H1 (cell line): ENCODE measurements at regions not wholly inside any gene's neighbourhood (a gene's known extent, or its start where the extent isn't known, plus 50 kb on each side); places are given as distances from the start of the nearest gene placed in this dataset.

Source experiments
- CTCF ChIA-PET: fragments of 300-600 bp; sonication (Branson Sonifier 250); formaldehyde crosslinking; loops from one replicate; lab custom pipeline; 2021; ENCODE audit not compliant: partially characterized antibody; lab: Charles Lee
- POLR2A ChIA-PET: fragments of 300-600 bp; sonication (Branson Sonifier 250); formaldehyde crosslinking; loops from one replicate; lab custom pipeline; 2021; ENCODE audit warnings: inconsistent platforms; ENCODE audit not compliant: partially characterized antibody; lab: Charles Lee
- DNase-seq, 2 experiments: peaks; one replicate each; pipeline versions ENCODE4 v3.0.0 to v3.0.0-alpha.2; 2010 to 2022; ENCODE audit warnings: low spot score in 2 of 2, low read depth in 1 of 2, mixed read lengths in 1 of 2
- FAIRE-seq: peaks from 2 replicates; lab custom pipeline; 2011; peaks lifted over from hg19 to GRCh38; lab: Jason Lieb, UNC
- H2AFZ ChIP-seq: 2 replicates; pipeline ENCODE4 v1.8.1; 2012; ENCODE audit warnings: low read length, inconsistent platforms
- H2AK5ac ChIP-seq: 2 replicates; pipeline ENCODE4 v1.6.1; 2013; ENCODE audit warnings: low read depth, low read length
- H2BK120ac ChIP-seq: replicated peaks from 2 replicates; pipeline ENCODE3; 2013; ENCODE audit warnings: low read depth, low read length, inconsistent platforms
- H2BK12ac ChIP-seq: 2 replicates; pipeline ENCODE4 v1.6.1; 2013; ENCODE audit warnings: low read depth, low read length
- H2BK15ac ChIP-seq: 2 replicates; pipeline ENCODE4 v1.6.1; 2013; ENCODE audit warnings: low read length
- H2BK20ac ChIP-seq: 2 replicates; pipeline ENCODE4 v1.6.1; 2013; ENCODE audit warnings: low read length
- H2BK5ac ChIP-seq: 2 replicates; pipeline ENCODE4 v1.6.1; 2013; ENCODE audit warnings: low read depth, low read length
- H3K14ac ChIP-seq: 2 replicates; pipeline ENCODE4 v1.6.1; 2013; ENCODE audit warnings: inconsistent platforms; ENCODE audit not compliant: insufficient read length
- H3K18ac ChIP-seq: 2 replicates; pipeline ENCODE4 v1.6.1; 2013; ENCODE audit warnings: low read length; ENCODE audit errors: extremely low read depth
- H3K23ac ChIP-seq: 2 replicates; pipeline ENCODE4 v1.6.1; 2013; ENCODE audit warnings: inconsistent platforms; ENCODE audit not compliant: insufficient read length
- H3K23me2 ChIP-seq: 2 replicates; pipeline ENCODE4 v1.6.1; 2013; ENCODE audit warnings: low read depth, low read length
- H3K27ac ChIP-seq: 2 replicates; pipeline ENCODE4 v1.6.1; 2011; ENCODE audit warnings: low read depth, low read length, inconsistent platforms
- H3K27me3 ChIP-seq, 4 experiments: replicated peaks in 1 of 4; 1 replicate in 1 of 4; 2 replicates in 3 of 4; pipeline versions ENCODE4 v1.6.1 to v1.8.1; 2011 to 2013; ENCODE audit warnings: low read length in 3 of 4, mild to moderate bottlenecking in 3 of 4, inconsistent platforms in 2 of 4, mixed read lengths in 2 of 4, moderate library complexity in 1 of 4; ENCODE audit not compliant: control insufficient read depth in 3 of 4, insufficient read depth in 3 of 4; ENCODE audit errors: extremely low read depth in 1 of 4
- H3K36me3 ChIP-seq, 4 experiments: 2 replicates each; pipeline versions ENCODE4 v1.6.1 to v1.8.1; 2011 to 2013; ENCODE audit warnings: mild to moderate bottlenecking in 4 of 4, low read length in 3 of 4, moderate library complexity in 2 of 4, control low read depth in 1 of 4, inconsistent platforms in 1 of 4; ENCODE audit not compliant: insufficient read depth in 4 of 4, control insufficient read depth in 2 of 4
- H3K4ac ChIP-seq: replicated peaks from 2 replicates; pipeline ENCODE3; 2013; ENCODE audit warnings: low read length, low read depth, mixed read lengths, inconsistent platforms; ENCODE audit not compliant: insufficient read length
- H3K4me1 ChIP-seq, 4 experiments: replicated peaks in 1 of 4; 1 replicate in 1 of 4; 2 replicates in 3 of 4; pipeline versions ENCODE4 v1.6.1 to v1.8.1; 2011 to 2013; ENCODE audit warnings: low read length in 3 of 4, inconsistent platforms in 2 of 4, mixed read lengths in 1 of 4; ENCODE audit not compliant: insufficient read depth in 4 of 4, control insufficient read depth in 3 of 4
- H3K4me2 ChIP-seq, 2 experiments: 2 replicates each; pipeline versions ENCODE4 v1.6.1 to v1.8.1; 2011 to 2013; ENCODE audit warnings: low read depth in 2 of 2, low read length in 2 of 2, control low read depth in 1 of 2, inconsistent platforms in 1 of 2, mild to moderate bottlenecking in 1 of 2; ENCODE audit not compliant: insufficient read depth in 1 of 2
- H3K4me3 ChIP-seq, 4 experiments: fragments of 200-600, 300-600 bp in 1 of 4; sonication (generic), shearing (Covaris generic), sonication (Bioruptor Twin) in 1 of 4; 2 replicates each; pipeline versions ENCODE4 v1.5.1 to v1.8.1; 2011 to 2016; ENCODE audit warnings: low read length in 4 of 4, low read depth in 3 of 4, control low read depth in 2 of 4, inconsistent platforms in 2 of 4, mild to moderate bottlenecking in 2 of 4, mixed read lengths in 1 of 4, moderate library complexity in 1 of 4; ENCODE audit not compliant: insufficient read depth in 2 of 4; ENCODE audit errors: extremely low read depth in 1 of 4
- H3K56ac ChIP-seq: replicated peaks from 2 replicates; pipeline ENCODE3; 2013; ENCODE audit warnings: low read depth, mild to moderate bottlenecking, mixed read lengths, low read length, inconsistent platforms; ENCODE audit not compliant: insufficient read length
- H3K79me1 ChIP-seq: 2 replicates; pipeline ENCODE4 v1.6.1; 2013; ENCODE audit warnings: low read depth, low read length, control low read depth
- H3K79me2 ChIP-seq, 2 experiments: 2 replicates each; pipeline versions ENCODE4 v1.6.1 to v1.8.1; 2012 to 2013; ENCODE audit warnings: low read length in 2 of 2, mild to moderate bottlenecking in 2 of 2, inconsistent platforms in 1 of 2; ENCODE audit not compliant: insufficient read depth in 2 of 2, control insufficient read depth in 1 of 2
- H3K9ac ChIP-seq, 4 experiments: replicated peaks in 1 of 4; 1 replicate in 1 of 4; 2 replicates in 3 of 4; pipeline versions ENCODE4 v1.6.1 to v1.8.1; 2011 to 2013; ENCODE audit warnings: low read depth in 3 of 4, low read length in 3 of 4, control low read depth in 2 of 4, mild to moderate bottlenecking in 2 of 4, moderate library complexity in 2 of 4, inconsistent platforms in 1 of 4; ENCODE audit errors: extremely low read depth in 1 of 4
- H3K9me3 ChIP-seq, 2 experiments: 2 replicates each; pipeline versions ENCODE4 v1.6.1 to v1.8.1; 2012 to 2013; ENCODE audit warnings: mild to moderate bottlenecking in 2 of 2, moderate library complexity in 2 of 2, control low read depth in 1 of 2, inconsistent platforms in 1 of 2, low read depth in 1 of 2, low read length in 1 of 2, mixed read lengths in 1 of 2; ENCODE audit not compliant: insufficient read depth in 2 of 2
- H4K20me1 ChIP-seq, 2 experiments: replicated peaks in 1 of 2; 2 replicates each; pipeline versions ENCODE3 to v1.8.1; 2011 to 2013; ENCODE audit warnings: inconsistent platforms in 2 of 2, low read length in 2 of 2, mild to moderate bottlenecking in 1 of 2; ENCODE audit not compliant: insufficient read depth in 2 of 2, control insufficient read depth in 1 of 2
- H4K5ac ChIP-seq: 2 replicates; pipeline ENCODE4 v1.6.1; 2013; ENCODE audit warnings: low read length, low read depth, mixed read lengths, inconsistent platforms; ENCODE audit not compliant: insufficient read length
- H4K8ac ChIP-seq: 2 replicates; pipeline ENCODE4 v1.8.0; 2013; ENCODE audit warnings: mild to moderate bottlenecking, moderate library complexity, low read length, inconsistent platforms; ENCODE audit not compliant: insufficient read depth; ENCODE audit errors: extremely low read depth
- H4K91ac ChIP-seq: replicated peaks from 2 replicates; pipeline ENCODE3; 2013; ENCODE audit warnings: low read length, mixed read lengths, inconsistent platforms; ENCODE audit not compliant: insufficient read length
- KDM4A ChIP-seq: IDR thresholded peaks from one replicate; pipeline ENCODE4 v1.7.1; 2012; ENCODE audit warnings: low read depth, mild to moderate bottlenecking, moderate library complexity, low read length, inconsistent platforms; ENCODE audit not compliant: severe bottlenecking
- RFX5 ChIP-seq: IDR thresholded peaks from 2 replicates; pipeline ENCODE4 v1.6.1; 2011; ENCODE audit warnings: low read depth, low read length, improper control_type of control experiment, borderline replicate concordance
- SP2 ChIP-seq: IDR thresholded peaks from 2 replicates; pipeline ENCODE4 v1.6.1; 2012; ENCODE audit warnings: mild to moderate bottlenecking, low read length, inconsistent platforms
- TEAD4 ChIP-seq: IDR thresholded peaks from 2 replicates; pipeline ENCODE4 v1.6.1; 2012; ENCODE audit warnings: low read depth, low read length, inconsistent platforms, mixed read lengths
- USF2 ChIP-seq: IDR thresholded peaks from 2 replicates; pipeline ENCODE4 v1.6.1; 2011; ENCODE audit warnings: low read length, improper control_type of control experiment
- ZNF274 ChIP-seq: IDR thresholded peaks from 2 replicates; pipeline ENCODE4 v1.7.0; 2012; ENCODE audit warnings: low read length, borderline replicate concordance; ENCODE audit errors: extremely low read depth
- WGBS, 2 experiments: shearing (Covaris generic) in 1 of 2; methylation state at CpG; one replicate each; pipeline versions ENCODE4 v1.1.6 to v1.1.7; 2013 to 2015; ENCODE audit warnings: low lambda C conversion rate in 2 of 2, mixed read lengths in 2 of 2, inconsistent platforms in 1 of 2, low coverage in 1 of 2, missing lambda C conversion rate in 1 of 2; ENCODE audit not compliant: insufficient replicate concordance in 2 of 2, insufficient coverage in 1 of 2, insufficient read length in 1 of 2; ENCODE audit errors: extremely low coverage in 1 of 2, missing lambda C conversion rate in 1 of 2; 5-methylcytosine and 5-hydroxymethylcytosine counted together

- POLR2A ChIA-PET = no interaction called here
- no peak overlapping the region for H3K9ac ChIP-seq
- H3K4me2 ChIP-seq = no peak overlapping the region
- TF ChIP-seq KDM4A = no peak
- TF ChIP-seq RFX5 = no peak
- no peak for TF ChIP-seq TEAD4
- TF ChIP-seq USF2 = no peak
- no peak for TF ChIP-seq ZNF274
- TF ChIP-seq SP2 = no peak
Observed at GRCh38 chr13:84645196-84646012, 763.1 kb upstream of the SLITRK1 start.

More at GRCh38 chr13:84645196-84646012, 763.1 kb upstream of the SLITRK1 start:
- Histone ChIP-seq H2BK15ac (no peak overlapping the region), H4K8ac (no peak overlapping the region), H2AK5ac (no peak overlapping the region), H3K14ac (no peak overlapping the region), H2BK5ac (no peak overlapping the region), H3K4me1 (no peaks in the 10 kb centered on the region), H2BK12ac (no peak overlapping the region), H3K18ac (no peak overlapping the region), H3K79me1 (no peaks in the 10 kb centered on the region), H4K5ac (no peak overlapping the region), H3K56ac (no peak overlapping the region), H3K36me3 (no peaks in the 10 kb centered on the region), H3K4ac (no peak overlapping the region), H3K79me2 (no peaks in the 10 kb centered on the region), H2BK120ac (no peak overlapping the region), H2AFZ (no peak overlapping the region), H3K27me3 (no peaks in the 10 kb centered on the region), H2BK20ac (no peak overlapping the region), H3K27ac (no peak overlapping the region), H3K23me2 (no peaks in the 10 kb centered on the region), H3K4me3 (no peak overlapping the region), H4K91ac (no peak overlapping the region), H4K20me1 (no peaks in the 10 kb centered on the region), H3K23ac (no peak overlapping the region), H3K9me3 (no peaks in the 10 kb centered on the region)
- CTCF ChIA-PET = interaction anchor here (1.0 kb wide), 1 partner anchor 17 kb away, joined by 3 read pairs; no protein-coding TSS in a partner anchor
- DNase-seq = no peak
- FAIRE-seq = no peak
- WGBS, 2 experiments = 89% methylated on average over 4 of the region's 4 CpGs; no CpG with 5 or more reads in 1 of the 2 experiments
